ENCODE measurements at regions not wholly inside any gene's neighbourhood (a gene's known extent, or its start where the extent isn't known, plus 50 kb on each side); places are given as distances from the start of the nearest gene placed in this dataset.

DNA sequence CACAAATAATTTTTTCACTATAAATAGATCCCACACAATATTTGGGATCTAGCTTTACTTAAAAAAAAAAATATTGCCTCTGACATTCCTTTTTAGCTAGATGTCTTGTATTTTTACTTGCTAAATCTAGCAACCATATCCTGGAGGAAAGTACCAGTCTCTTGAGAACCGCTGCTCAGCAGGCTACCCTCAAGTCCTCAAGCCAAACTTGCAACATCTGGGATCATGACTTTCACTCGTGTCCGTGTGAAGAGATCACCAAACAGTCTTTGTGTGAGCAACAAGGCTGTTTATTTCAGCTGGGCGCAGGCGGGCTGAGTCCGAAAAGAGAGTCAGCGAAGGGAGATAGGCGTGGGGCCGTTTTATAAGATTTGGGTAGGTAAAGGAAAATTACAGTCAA, 180.3 kb upstream of the FER start:
- Mint-ChIP-seq H3K9me3 (peaks cover 20% of the 10 kb centered on the region), H3K27ac (no peak overlapping the region), H3K4me3 (no peak overlapping the region), H3K36me3 (ENCODE audit: low read depth) (peaks cover 31% of the 10 kb centered on the region), H3K4me1 (peaks cover 20% of the 10 kb centered on the region), H3K27me3 (ENCODE audit: insufficient read depth, low read depth, poor library complexity) (peaks cover 2% of the 10 kb centered on the region)
- Histone ChIP-seq H3K4me3 (no peak overlapping the region), H3K27me3 (ENCODE audit: insufficient read depth) (no peaks in the 10 kb centered on the region), H2AFZ (peak overlapping the region; percentile 98), H3K9me2 (ENCODE audit: insufficient read depth) (peaks cover 15% of the 10 kb centered on the region), H4K20me1 (replicated peaks; ENCODE audit: insufficient read depth) (no peaks in the 10 kb centered on the region), H3K36me3 (ENCODE audit: insufficient read depth) (0 out of 2 replicates have a peak, but pooled peaks cover 3% of the 10 kb centered on the region), H3F3A (replicated peaks; ENCODE audit: low read depth) (no peaks in the 10 kb centered on the region; the same call in 1 of the 2 replicates), H3K79me2 (replicated peaks; ENCODE audit: insufficient read depth) (no peaks in the 10 kb centered on the region), H3K4me1 (ENCODE audit: insufficient read depth) (peaks cover 8% of the 10 kb centered on the region), H3K27ac (ENCODE audit: low read depth) (no peak overlapping the region), H3K4me2 (no peak overlapping the region)
- DNase-seq (ENCODE audit: low spot score) = no peak
- no peak for TF ChIP-seq ZNF114 (CRISPR knock-in tag; IDR thresholded peaks at IDR 0.05)
- TF ChIP-seq JUNB (IDR thresholded peaks at IDR 0.05; ENCODE audit: unreplicated experiment) = no peak
- TF ChIP-seq, protein P1, sequence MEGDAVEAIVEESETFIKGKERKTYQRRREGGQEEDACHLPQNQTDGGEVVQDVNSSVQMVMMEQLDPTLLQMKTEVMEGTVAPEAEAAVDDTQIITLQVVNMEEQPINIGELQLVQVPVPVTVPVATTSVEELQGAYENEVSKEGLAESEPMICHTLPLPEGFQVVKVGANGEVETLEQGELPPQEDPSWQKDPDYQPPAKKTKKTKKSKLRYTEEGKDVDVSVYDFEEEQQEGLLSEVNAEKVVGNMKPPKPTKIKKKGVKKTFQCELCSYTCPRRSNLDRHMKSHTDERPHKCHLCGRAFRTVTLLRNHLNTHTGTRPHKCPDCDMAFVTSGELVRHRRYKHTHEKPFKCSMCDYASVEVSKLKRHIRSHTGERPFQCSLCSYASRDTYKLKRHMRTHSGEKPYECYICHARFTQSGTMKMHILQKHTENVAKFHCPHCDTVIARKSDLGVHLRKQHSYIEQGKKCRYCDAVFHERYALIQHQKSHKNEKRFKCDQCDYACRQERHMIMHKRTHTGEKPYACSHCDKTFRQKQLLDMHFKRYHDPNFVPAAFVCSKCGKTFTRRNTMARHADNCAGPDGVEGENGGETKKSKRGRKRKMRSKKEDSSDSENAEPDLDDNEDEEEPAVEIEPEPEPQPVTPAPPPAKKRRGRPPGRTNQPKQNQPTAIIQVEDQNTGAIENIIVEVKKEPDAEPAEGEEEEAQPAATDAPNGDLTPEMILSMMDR (conservative IDR thresholded peaks at IDR 0.05; ENCODE audit: low read depth in 2 of 2) = no peak
- no peak for TF ChIP-seq EZH2 (IDR thresholded peaks at IDR 0.05; ENCODE audit: low read depth, unreplicated experiment)
- TF ChIP-seq, protein P2, sequence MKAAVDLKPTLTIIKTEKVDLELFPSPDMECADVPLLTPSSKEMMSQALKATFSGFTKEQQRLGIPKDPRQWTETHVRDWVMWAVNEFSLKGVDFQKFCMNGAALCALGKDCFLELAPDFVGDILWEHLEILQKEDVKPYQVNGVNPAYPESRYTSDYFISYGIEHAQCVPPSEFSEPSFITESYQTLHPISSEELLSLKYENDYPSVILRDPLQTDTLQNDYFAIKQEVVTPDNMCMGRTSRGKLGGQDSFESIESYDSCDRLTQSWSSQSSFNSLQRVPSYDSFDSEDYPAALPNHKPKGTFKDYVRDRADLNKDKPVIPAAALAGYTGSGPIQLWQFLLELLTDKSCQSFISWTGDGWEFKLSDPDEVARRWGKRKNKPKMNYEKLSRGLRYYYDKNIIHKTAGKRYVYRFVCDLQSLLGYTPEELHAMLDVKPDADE (IDR thresholded peaks at IDR 0.05) = no peak
- TF ChIP-seq CREB1 (CRISPR knock-in tag; IDR thresholded peaks at IDR 0.05; ENCODE audit: low read depth) = no peak
- TF ChIP-seq EZH2phosphoT487 (IDR thresholded peaks at IDR 0.05; ENCODE audit: unreplicated experiment) = no peak
- no peak for TF ChIP-seq REST (IDR thresholded peaks at IDR 0.05; ENCODE audit: unreplicated experiment)
- ATAC-seq = no peak

DNA sequence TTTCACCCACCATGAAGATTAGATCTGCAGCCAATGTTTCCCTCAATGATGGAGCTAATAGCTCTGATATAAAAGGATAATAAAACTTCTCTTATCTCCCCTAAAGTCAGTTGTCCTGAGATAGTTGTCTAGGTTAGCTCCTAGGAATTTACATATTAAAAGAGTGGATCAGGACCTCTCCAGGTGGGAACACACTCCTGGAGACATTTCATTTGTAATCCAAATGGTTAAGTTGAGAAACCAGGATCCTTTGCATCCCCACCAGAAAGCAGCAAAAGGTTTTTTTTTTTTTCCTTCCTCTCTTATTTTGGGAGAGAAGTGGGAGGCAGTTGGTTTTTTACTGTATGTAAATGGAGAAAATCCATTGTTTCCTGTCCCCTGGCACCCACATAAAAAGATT, 182.5 kb upstream of the FBXL17 start:
- DNase-seq (ENCODE audit: low spot score) (peak; percentile 16), ATAC-seq (peak; percentile 71)
- H3K9me3 Mint-ChIP-seq = peaks cover 28% of the 10 kb centered on the region
- Histone ChIP-seq H3F3A (replicated peaks; ENCODE audit: low read depth) (no peaks in the 10 kb centered on the region; the same call in 1 of the 2 replicates), H2AFZ (no peak overlapping the region), H4K20me1 (replicated peaks; ENCODE audit: insufficient read depth) (no peaks in the 10 kb centered on the region), H3K4me1 (ENCODE audit: insufficient read depth) (peaks cover 17% of the 10 kb centered on the region), H3K4me3 (no peak overlapping the region), H3K79me2 (replicated peaks; ENCODE audit: insufficient read depth) (no peaks in the 10 kb centered on the region), H3K27me3 (ENCODE audit: insufficient read depth) (no peaks in the 10 kb centered on the region), H3K9me2 (ENCODE audit: insufficient read depth) (peaks cover 15% of the 10 kb centered on the region), H3K27ac (ENCODE audit: low read depth) (peak overlapping the region; percentile 26; the same call in 1 of the 2 replicates), H3K36me3 (ENCODE audit: insufficient read depth) (0 out of 2 replicates have a peak, but pooled peaks cover 3% of the 10 kb centered on the region), H3K4me2 (no peak overlapping the region; the same call in 1 of the 2 replicates)
- H3K27ac Mint-ChIP-seq = peak overlapping the region; percentile 6; the same call in 1 of the 2 replicates
- peaks cover 35% of the 10 kb centered on the region for H3K4me1 Mint-ChIP-seq
- H3K36me3 Mint-ChIP-seq (ENCODE audit: low read depth) = peaks cover 39% of the 10 kb centered on the region
- peaks cover 2% of the 10 kb centered on the region for H3K27me3 Mint-ChIP-seq (ENCODE audit: insufficient read depth, low read depth, poor library complexity)
- H3K4me3 Mint-ChIP-seq = no peak overlapping the region
- TF ChIP-seq ZNF462 (CRISPR knock-in tag; IDR thresholded peaks at IDR 0.05) = peak; percentile 56; the same call in 1 of the 2 replicates

Measured in GM23338 (cell line).